ENCODE measurements at regions not wholly inside any gene's neighbourhood (a gene's known extent, or its start where the extent isn't known, plus 50 kb on each side); places are given as distances from the start of the nearest gene placed in this dataset.

DNA sequence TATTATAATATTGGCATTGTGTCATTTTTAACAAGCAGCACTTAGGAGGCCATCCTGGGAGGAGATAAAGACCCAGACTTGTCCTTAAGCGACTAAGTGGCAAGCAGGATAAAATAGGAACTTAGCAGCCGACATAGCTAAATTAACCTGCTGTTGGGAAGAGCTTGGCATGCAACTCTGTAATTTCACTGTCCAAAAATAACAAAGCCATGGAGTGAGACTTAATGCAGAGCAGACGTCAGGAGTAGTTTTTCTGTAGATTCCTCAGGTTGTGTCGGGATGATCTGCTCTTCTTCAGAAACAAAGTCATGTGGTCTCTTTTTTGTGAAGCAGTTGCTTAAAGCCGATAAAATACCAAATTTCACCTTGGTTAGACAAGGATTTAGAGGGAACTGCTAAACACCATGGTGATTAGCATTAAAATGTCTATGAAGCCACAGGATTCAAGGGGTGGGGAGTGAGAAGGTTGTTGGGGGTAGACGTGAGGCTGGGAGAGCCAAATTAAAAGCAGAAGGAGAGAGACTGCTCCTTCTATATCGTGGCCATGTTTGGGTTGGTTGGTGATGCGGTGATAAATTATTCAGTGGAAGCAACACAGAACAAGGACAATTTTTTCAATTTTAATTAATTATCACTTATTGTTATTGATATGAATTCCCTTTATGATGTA, 303.0 kb downstream of the CSNK1G3 start:
- DNase-seq: peak in 2 of 3 donors; percentile 34 to 56

DNA sequence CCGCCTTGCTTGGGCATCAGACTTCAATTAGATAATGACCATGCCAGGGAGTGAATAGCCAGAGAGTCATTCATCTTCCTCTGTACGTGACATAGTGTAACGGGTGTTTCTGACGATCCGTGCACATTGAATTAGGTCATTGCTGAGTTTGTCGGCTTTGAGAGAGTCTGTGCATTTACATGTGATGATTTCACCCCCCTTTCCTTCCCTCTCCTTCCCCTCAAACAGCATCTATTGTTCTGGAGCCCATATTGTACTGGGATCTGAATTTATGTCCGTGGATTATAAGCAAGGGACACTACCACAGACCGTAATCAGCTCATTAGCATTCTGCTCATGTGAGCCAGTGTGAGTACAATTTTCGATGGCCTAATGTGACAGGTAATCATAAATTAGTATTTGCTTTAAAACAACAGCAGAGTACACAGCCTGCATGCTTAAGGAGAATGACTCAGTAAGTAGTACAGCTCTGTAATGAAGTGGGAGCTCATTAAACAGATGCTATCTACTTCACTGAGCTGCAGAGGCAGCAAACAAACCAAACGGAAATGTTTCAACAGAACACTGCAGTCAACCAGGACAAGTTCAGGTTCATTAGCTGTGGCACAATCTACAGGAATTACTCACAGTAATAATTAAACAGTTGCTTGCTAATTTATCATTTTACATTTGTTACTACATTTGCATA, 302.1 kb downstream of the CSNK1G3 start:
- DNase-seq: peak in 1 of 3 donors; percentile 49

DNA sequence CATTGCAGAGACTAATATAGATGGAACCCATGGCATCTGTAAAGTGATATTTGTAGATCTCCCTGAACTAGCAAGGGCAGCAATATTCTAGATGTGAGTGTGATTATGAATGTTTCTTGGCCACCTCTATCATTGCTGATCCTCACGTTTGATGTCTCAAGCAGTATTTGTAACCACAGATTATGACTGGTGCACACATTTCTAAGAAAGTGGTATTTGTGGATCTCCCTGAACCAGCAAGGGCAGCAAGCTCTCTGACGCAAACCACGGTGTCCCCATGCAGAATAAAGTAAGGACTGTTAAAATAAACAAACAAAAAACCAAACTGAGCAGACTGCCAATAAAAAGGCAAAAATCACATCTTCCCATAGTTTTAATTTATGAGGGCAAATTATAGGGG, 301.3 kb downstream of the CSNK1G3 start:
- no peak for DNase-seq

DNA sequence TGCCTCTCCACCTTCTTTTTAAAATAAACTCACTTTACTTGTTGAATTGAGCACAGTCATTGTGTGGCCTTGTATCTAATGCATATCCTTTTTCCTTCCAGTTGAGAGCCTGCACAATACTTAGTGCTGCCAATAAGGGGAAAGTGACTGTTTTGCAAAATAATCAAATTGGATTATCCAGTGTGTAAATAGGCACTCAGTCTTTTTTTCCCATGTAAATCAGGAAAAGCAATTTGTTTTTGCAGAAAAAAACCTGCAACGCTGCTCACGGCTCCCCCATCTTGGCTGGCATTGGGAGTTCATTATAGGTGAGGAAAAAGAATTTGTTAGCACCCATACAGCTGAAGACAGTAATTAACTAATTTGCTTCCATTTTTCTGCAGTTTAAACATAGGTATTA, 299.9 kb downstream of the CSNK1G3 start:
- no peak for DNase-seq

- no peak for DNase-seq
Measured at GRCh38 chr5:123810746-123811340, 298.9 kb downstream of the CSNK1G3 start.

DNA sequence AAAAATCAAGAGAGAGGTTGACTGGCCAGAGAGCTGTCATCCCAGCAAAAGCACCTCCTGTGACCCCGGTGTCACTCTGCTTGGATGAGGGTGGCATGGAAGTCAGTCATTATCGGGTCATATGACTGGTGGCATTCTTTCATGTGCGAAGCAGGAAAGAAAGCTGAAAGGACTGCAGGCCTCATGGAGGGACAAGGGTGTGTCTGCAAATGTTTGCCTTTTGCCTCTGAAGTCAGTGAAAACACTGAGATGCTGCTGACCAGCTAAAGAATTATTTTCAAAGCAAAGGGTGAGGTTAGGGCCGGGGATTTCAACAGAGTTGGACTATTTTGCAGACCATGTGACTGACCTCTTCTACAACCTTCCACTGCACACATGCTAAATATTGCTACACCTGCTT, 298.3 kb downstream of the CSNK1G3 start:
- DNase-seq: peak in 1 of 3 donors; percentile 24

- DNase-seq: no peak
Measured at GRCh38 chr5:123809594-123810221, 297.7 kb downstream of the CSNK1G3 start.

DNA sequence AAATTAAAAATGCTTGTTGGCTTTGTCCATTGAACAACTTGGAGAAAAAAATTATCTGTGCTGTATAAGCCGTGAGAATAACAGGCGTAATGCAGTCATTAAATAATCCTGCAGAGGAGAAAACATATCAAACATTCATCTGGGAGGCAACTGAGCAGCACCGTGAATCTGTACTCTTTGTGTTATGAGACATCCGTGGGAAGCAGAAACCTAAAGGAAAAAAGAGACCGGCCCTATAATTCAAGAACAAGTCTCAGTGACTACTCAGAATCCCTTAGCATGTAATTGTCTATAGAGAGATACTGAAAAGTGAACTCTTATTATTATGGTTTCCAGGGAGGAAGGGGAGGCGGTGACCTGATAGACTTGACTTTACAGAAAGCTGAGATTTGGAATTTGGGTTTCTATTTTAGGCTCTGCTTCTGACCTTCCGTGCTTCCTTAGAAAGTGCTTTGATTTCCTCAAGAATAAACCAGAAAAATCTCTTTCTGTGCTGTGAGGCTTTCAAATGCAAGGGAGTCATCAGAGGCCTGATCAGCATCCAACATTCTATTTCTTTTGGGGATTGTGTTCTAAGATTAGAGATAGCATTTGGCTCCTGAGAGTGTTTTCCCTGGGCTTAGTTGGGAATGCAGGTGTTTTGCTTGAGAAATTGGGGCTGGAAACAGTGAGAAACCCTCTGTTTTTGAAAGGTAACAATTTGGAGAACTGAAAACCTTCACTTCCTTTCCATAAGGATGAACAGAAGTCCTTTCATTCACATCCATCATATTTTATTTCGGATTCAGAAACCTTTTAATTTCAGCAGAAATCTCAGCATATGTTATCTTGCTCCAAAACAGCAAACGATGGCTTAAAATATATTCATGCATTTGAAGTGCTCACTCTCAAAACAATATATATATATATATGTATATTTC, 296.7 kb downstream of the CSNK1G3 start:
- no peak for DNase-seq

DNA sequence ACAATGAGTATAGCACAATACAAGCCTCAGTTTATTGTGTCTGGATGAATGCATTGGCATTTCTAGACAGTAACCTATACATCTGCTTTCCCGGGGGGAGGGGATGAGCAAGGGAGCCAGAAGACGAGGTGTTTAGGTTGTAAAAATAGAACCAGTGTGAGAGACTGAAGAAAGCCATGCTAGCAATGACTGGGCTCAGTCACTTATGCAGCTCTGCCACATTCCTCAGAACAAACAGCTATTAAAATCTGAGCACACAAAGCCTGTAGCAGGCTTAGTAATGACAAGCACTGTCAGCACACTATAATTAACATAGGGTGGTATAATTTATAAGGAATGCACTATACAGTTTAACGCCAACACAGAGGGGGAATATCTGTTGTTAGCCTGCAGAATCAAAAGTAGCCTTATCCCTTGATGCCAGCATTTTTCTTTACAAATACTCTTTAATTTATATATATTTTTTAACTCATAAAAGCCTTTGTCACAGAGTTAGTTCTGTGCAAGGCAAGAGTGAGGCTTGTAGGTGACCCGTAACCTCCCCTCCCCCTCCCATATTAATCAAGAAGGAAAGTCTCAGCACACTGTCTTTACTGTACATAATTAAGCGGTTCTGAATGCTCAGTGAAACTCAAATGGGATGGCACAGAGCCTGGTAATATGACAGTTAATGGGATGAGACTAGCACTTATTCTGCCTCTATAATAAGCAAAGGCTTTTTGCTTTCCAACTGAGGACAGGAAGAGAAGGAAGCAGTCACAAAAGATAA, 295.4 kb downstream of the CSNK1G3 start:
- DNase-seq: peak in 1 of 3 donors; percentile 73

- no peak for DNase-seq
Measured at GRCh38 chr5:123806644-123807043, 294.7 kb downstream of the CSNK1G3 start.

GRCh38 chr5:123805300-123805699, 293.3 kb downstream of the CSNK1G3 start:
- DNase-seq: no peak

GRCh38 chr5:123803359-123803758, 291.4 kb downstream of the CSNK1G3 start:
- DNase-seq: no peak

DNA sequence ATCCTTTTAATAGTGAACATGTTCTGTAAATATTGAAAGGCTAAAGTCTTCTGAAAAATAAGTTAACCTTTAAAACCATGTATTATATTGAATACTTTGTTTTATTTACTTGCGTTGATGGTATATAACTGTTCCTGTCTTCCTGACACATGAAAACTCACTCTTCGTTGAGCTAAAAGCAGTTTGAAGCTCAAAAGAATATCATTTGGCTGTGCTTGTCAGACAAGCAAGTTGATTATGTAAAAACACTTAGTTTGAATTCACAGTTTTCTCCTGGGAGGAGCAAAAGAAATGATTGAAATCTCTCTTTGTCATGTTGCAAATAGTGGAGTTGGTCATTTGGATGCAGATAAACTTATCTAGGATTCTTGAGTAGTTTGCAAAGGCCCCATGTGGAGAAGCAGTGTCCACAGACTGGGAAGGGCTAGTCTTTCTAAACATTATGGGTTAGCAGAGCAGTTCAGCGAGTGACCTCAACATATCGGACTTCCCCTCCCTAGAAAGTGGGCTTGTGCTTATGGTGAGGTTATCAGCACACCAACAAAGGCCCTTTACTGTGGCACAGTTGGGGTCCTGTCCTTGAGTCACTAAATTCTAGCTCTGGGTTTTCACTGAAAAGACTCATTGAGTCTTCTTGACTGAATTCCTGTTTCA, 290.4 kb downstream of the CSNK1G3 start:
- DNase-seq: no peak

DNA sequence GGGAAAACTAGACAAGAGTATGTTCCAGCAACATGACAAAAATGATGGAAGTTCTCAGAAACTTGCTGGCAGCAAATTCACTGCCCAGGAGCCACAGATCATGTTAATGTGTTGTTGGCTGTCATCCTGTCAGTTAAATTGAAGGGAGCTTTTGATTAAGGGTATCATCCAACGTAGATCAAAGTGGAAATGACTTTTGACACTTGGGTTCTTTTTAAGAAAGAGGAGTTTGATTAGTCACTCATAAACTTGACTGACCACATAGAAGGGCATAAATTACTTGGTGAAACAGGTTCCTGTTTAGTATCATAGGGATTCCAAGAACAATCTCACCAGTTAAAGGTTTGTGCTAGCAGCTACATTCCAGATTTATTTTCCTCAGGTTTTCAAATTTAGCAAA, 288.7 kb downstream of the CSNK1G3 start:
- no peak for DNase-seq

- DNase-seq: no peak
Measured at GRCh38 chr5:123795688-123796087, 283.7 kb downstream of the CSNK1G3 start.

GRCh38 chr5:123790226-123790625, 278.2 kb downstream of the CSNK1G3 start:
- DNase-seq: no peak

GRCh38 chr5:123787635-123788034, 275.7 kb downstream of the CSNK1G3 start:
- peak in 1 of 3 donors; percentile 29 for DNase-seq

DNA sequence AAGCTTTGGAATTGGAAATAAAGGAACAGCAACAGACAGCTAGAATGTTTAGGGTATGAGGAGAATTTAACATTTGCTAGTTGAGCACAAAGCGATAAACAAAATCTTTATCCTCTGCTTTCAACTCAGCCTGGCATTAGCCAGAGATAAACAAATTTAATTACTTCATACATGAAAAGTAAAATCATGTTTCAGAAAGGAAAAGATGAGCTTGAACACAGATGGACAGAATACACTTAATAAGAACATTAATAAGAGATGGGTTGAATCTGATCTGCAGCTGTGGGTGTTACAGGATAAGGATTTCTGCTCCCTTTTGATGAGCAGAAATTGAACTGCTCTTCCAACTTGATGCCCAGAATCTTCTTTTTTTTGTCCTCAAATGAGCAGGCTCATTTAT, 275.2 kb downstream of the CSNK1G3 start:
- DNase-seq: no peak

DNA sequence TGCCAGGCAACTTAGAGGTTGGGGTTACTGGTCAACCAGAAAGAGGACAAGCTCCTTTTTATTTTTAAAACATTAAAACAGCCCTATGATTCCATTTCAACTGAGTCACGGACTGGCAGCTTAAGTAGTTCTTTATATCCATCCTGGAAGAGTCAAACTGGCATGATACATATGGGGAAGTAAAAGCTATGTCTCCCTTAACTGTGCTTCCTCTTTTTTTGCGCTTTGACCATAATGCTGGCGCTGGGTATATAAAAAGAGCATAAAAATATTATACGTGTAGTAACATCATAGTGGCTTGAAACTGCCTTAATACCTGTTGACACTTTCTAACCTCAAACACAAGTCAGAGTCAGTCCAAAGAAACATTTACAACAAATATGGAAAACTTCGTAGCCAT, 274.4 kb downstream of the CSNK1G3 start:
- DNase-seq: no peak
